ENCODE measurements at regions not wholly inside any gene's neighbourhood (a gene's known extent, or its start where the extent isn't known, plus 50 kb on each side); places are given as distances from the start of the nearest gene placed in this dataset.

DNA sequence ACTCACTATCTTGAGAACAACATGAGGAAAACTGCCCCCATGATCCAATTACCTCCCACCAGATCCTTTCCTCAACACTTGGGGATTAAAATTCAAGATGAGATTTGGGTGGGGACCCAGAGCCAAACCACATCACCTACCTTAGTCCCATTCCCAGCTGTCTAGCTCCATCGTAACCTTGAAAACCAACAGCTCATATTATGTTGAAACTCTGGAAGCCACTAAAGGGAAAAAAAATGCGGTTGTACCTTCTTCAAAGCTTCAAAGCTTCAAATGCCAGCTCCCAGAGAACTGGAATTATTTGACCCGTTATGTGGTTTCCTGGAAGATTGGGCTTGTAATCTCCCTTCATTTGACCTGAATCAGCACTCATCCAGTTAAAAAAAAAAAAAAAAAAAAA is 223.1 kb upstream of the GPC6 start:
- H4K20me1 ChIP-seq (ENCODE audit: insufficient read depth): no peaks in the 10 kb centered on the region
- H3K9me3 ChIP-seq (ENCODE audit: low read length): no peaks in the 10 kb centered on the region
- no peak overlapping the region for H3K9ac ChIP-seq (ENCODE audit: low read length)
- H3K27ac ChIP-seq (ENCODE audit: low read length): no peak overlapping the region
- no peak overlapping the region for H3K4me2 ChIP-seq (ENCODE audit: low read length)
- H3K79me2 ChIP-seq (replicated peaks; ENCODE audit: insufficient read depth, low read length): no peaks in the 10 kb centered on the region
- H3K36me3 ChIP-seq (ENCODE audit: insufficient read depth, low read length): no peaks in the 10 kb centered on the region
- H3K4me3 ChIP-seq (ENCODE audit: low read length): no peak overlapping the region
- H3K27me3 ChIP-seq (ENCODE audit: insufficient read depth, low read depth, low read length): no peaks in the 10 kb centered on the region
- H3K9me2 ChIP-seq (ENCODE audit: insufficient read depth, low read length): no peaks in the 10 kb centered on the region
- TF ChIP-seq CTCF (IDR thresholded peaks at IDR 0.05; ENCODE audit: poor library complexity, severe bottlenecking) (no peak), RAD21 (conservative IDR thresholded peaks at IDR 0.05) (no peak), EP300 (conservative IDR thresholded peaks at IDR 0.05; ENCODE audit: poor library complexity, severe bottlenecking) (no peak), TAF1 (IDR thresholded peaks at IDR 0.05; ENCODE audit: low read depth) (no peak), POLR2AphosphoS5 (IDR thresholded peaks at IDR 0.05) (no peak), EZH2 (IDR thresholded peaks at IDR 0.05; ENCODE audit: borderline replicate concordance, insufficient read depth, low read length, poor library complexity, severe bottlenecking) (no peak), MXI1 (conservative IDR thresholded peaks at IDR 0.05; ENCODE audit: poor library complexity, severe bottlenecking) (no peak), SMC3 (conservative IDR thresholded peaks at IDR 0.05; ENCODE audit: poor library complexity) (no peak)
- TF ChIP-seq, protein P1, sequence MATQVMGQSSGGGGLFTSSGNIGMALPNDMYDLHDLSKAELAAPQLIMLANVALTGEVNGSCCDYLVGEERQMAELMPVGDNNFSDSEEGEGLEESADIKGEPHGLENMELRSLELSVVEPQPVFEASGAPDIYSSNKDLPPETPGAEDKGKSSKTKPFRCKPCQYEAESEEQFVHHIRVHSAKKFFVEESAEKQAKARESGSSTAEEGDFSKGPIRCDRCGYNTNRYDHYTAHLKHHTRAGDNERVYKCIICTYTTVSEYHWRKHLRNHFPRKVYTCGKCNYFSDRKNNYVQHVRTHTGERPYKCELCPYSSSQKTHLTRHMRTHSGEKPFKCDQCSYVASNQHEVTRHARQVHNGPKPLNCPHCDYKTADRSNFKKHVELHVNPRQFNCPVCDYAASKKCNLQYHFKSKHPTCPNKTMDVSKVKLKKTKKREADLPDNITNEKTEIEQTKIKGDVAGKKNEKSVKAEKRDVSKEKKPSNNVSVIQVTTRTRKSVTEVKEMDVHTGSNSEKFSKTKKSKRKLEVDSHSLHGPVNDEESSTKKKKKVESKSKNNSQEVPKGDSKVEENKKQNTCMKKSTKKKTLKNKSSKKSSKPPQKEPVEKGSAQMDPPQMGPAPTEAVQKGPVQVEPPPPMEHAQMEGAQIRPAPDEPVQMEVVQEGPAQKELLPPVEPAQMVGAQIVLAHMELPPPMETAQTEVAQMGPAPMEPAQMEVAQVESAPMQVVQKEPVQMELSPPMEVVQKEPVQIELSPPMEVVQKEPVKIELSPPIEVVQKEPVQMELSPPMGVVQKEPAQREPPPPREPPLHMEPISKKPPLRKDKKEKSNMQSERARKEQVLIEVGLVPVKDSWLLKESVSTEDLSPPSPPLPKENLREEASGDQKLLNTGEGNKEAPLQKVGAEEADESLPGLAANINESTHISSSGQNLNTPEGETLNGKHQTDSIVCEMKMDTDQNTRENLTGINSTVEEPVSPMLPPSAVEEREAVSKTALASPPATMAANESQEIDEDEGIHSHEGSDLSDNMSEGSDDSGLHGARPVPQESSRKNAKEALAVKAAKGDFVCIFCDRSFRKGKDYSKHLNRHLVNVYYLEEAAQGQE (IDR thresholded peaks at IDR 0.05; ENCODE audit: borderline replicate concordance): no peak
- H2AFZ ChIP-seq (ENCODE audit: low read depth, low read length): no peak overlapping the region
- no peaks in the 10 kb centered on the region for H3F3A ChIP-seq (ENCODE audit: insufficient read depth, low read length, poor library complexity, severe bottlenecking)

GRCh38 chr13:93004919-93005318 is 221.7 kb upstream of the GPC6 start:
- H3K4me3 ChIP-seq (ENCODE audit: low read length): no peak overlapping the region
- H3K9me3 ChIP-seq (ENCODE audit: low read length): no peaks in the 10 kb centered on the region

More at GRCh38 chr13:93004919-93005318, 221.7 kb upstream of the GPC6 start:
- no peaks in the 10 kb centered on the region for H3K36me3 ChIP-seq (ENCODE audit: insufficient read depth, low read length)
- no peaks in the 10 kb centered on the region for H3F3A ChIP-seq (ENCODE audit: insufficient read depth, low read length, poor library complexity, severe bottlenecking)
- no peaks in the 10 kb centered on the region for H3K27me3 ChIP-seq (ENCODE audit: insufficient read depth, low read depth, low read length)
- H3K9me2 ChIP-seq (ENCODE audit: insufficient read depth, low read length): no peaks in the 10 kb centered on the region
- no peaks in the 10 kb centered on the region for H3K79me2 ChIP-seq (replicated peaks; ENCODE audit: insufficient read depth, low read length)
- no peak overlapping the region for H3K9ac ChIP-seq (ENCODE audit: low read length)
- TF ChIP-seq MXI1 (conservative IDR thresholded peaks at IDR 0.05; ENCODE audit: poor library complexity, severe bottlenecking) (no peak), RAD21 (conservative IDR thresholded peaks at IDR 0.05) (no peak), POLR2AphosphoS5 (IDR thresholded peaks at IDR 0.05) (no peak), EZH2 (IDR thresholded peaks at IDR 0.05; ENCODE audit: borderline replicate concordance, insufficient read depth, low read length, poor library complexity, severe bottlenecking) (no peak), SMC3 (conservative IDR thresholded peaks at IDR 0.05; ENCODE audit: poor library complexity) (no peak), EP300 (conservative IDR thresholded peaks at IDR 0.05; ENCODE audit: poor library complexity, severe bottlenecking) (no peak), CTCF (IDR thresholded peaks at IDR 0.05; ENCODE audit: poor library complexity, severe bottlenecking) (no peak), TAF1 (IDR thresholded peaks at IDR 0.05; ENCODE audit: low read depth) (no peak)
- TF ChIP-seq, protein P1 (IDR thresholded peaks at IDR 0.05; ENCODE audit: borderline replicate concordance): no peak
- H4K20me1 ChIP-seq (ENCODE audit: insufficient read depth): no peaks in the 10 kb centered on the region
- H3K4me2 ChIP-seq (ENCODE audit: low read length): no peak overlapping the region
- no peak overlapping the region for H3K27ac ChIP-seq (ENCODE audit: low read length)
- H2AFZ ChIP-seq (ENCODE audit: low read depth, low read length): no peak overlapping the region
